CD14-positive monocyte (primary cell): ENCODE measurements at regions not wholly inside any gene's neighbourhood (a gene's known extent, or its start where the extent isn't known, plus 50 kb on each side); places are given as distances from the start of the nearest gene placed in this dataset.

Source experiments
- DNase-seq, 3 donors: peaks; one replicate each; pipeline ENCODE4 v3.0.0-alpha.2; 2011 to 2022
- H2AFZ ChIP-seq: 2 replicates; pipeline ENCODE4 v1.6.0; 2012; ENCODE audit warnings: mild to moderate bottlenecking, low read depth, low read length, inconsistent platforms; ENCODE audit not compliant: insufficient read depth, poor library complexity, severe bottlenecking
- H3K27ac ChIP-seq, 2 donors: 1 replicate in 1 of 2; 2 replicates in 1 of 2; pipeline ENCODE4 v1.5.1; 2012 to 2013; ENCODE audit warnings: low read length in 2 of 2, control low read depth in 1 of 2, inconsistent platforms in 1 of 2, low read depth in 1 of 2, mild to moderate bottlenecking in 1 of 2
- H3K27me3 ChIP-seq, 2 donors: one replicate each; pipeline versions ENCODE4 v1.6.0 to v1.6.1; 2011 to 2013; ENCODE audit warnings: low read length in 2 of 2; ENCODE audit not compliant: control insufficient read depth in 2 of 2, insufficient read depth in 2 of 2
- H3K36me3 ChIP-seq, 2 donors: replicated peaks in 1 of 2; 1 replicate in 1 of 2; 2 replicates in 1 of 2; pipeline versions ENCODE4 v1.5.1 to v1.6.1; 2012 to 2013; ENCODE audit warnings: low read length in 2 of 2, control low read depth in 1 of 2, inconsistent platforms in 1 of 2, mild to moderate bottlenecking in 1 of 2; ENCODE audit not compliant: insufficient read depth in 2 of 2, control insufficient read depth in 1 of 2
- H3K4me1 ChIP-seq, 2 donors: 1 replicate in 1 of 2; 2 replicates in 1 of 2; pipeline versions ENCODE4 v1.5.1 to v1.6.1; 2012 to 2013; ENCODE audit warnings: low read length in 2 of 2, control low read depth in 1 of 2, inconsistent platforms in 1 of 2, mild to moderate bottlenecking in 1 of 2, moderate library complexity in 1 of 2; ENCODE audit not compliant: insufficient read depth in 2 of 2, control insufficient read depth in 1 of 2
- H3K4me2 ChIP-seq: replicated peaks from 2 replicates; pipeline ENCODE3; 2012; ENCODE audit warnings: low read length, moderate library complexity, mild to moderate bottlenecking; ENCODE audit not compliant: poor library complexity, severe bottlenecking; ENCODE audit errors: extremely low read depth
- H3K4me3 ChIP-seq, 3 experiments: fragments of 200-600 bp in 1 of 3; sonication (generic) in 1 of 3; replicated peaks in 1 of 3; 1 replicate in 2 of 3; 2 replicates in 1 of 3; pipeline ENCODE4 v1.5.1; 2011 to 2013; ENCODE audit warnings: low read length in 3 of 3, mild to moderate bottlenecking in 3 of 3, control low read depth in 2 of 3, low read depth in 2 of 3, inconsistent platforms in 1 of 3, moderate library complexity in 1 of 3
- H3K79me2 ChIP-seq: 2 replicates; pipeline ENCODE4 v1.6.0; 2012; ENCODE audit warnings: mild to moderate bottlenecking, control low read depth, inconsistent platforms, low read length, moderate library complexity; ENCODE audit not compliant: insufficient read depth
- H3K9ac ChIP-seq: 2 replicates; pipeline ENCODE4 v1.6.0; 2017; ENCODE audit warnings: low read length, mild to moderate bottlenecking; ENCODE audit not compliant: insufficient read depth, poor library complexity, severe bottlenecking
- H3K9me3 ChIP-seq, 2 donors: replicated peaks in 1 of 2; 1 replicate in 1 of 2; 2 replicates in 1 of 2; pipeline versions ENCODE4 v1.5.1 to v1.6.1; 2012 to 2013; ENCODE audit warnings: low read length in 2 of 2, control low read depth in 1 of 2; ENCODE audit not compliant: control insufficient read depth in 1 of 2, insufficient read depth in 1 of 2
- H4K20me1 ChIP-seq: 2 replicates; pipeline ENCODE4 v1.6.0; 2012; ENCODE audit warnings: mild to moderate bottlenecking, low read length, control low read depth, moderate library complexity; ENCODE audit not compliant: insufficient read depth
- H3K27ac Mint-ChIP-seq, 7 donors: one replicate each; pipeline ENCODE4 v1.8.0; 2020; ENCODE audit warnings: mild to moderate bottlenecking in 7 of 7, mixed read lengths in 7 of 7, moderate library complexity in 6 of 7, inconsistent platforms in 2 of 7
- H3K27me3 Mint-ChIP-seq, 3 donors: one replicate each; pipeline ENCODE4 v1.8.0; 2021 to 2022; ENCODE audit warnings: low read depth in 3 of 3, mild to moderate bottlenecking in 3 of 3, mixed read lengths in 3 of 3, moderate library complexity in 3 of 3, inconsistent platforms in 1 of 3
- H3K36me3 Mint-ChIP-seq, 2 donors: one replicate each; pipeline ENCODE4 v1.8.0; 2020; ENCODE audit warnings: mixed read lengths in 2 of 2, inconsistent platforms in 1 of 2, mild to moderate bottlenecking in 1 of 2
- H3K4me1 Mint-ChIP-seq: one replicate; pipeline ENCODE4 v1.8.0; 2020; ENCODE audit warnings: mild to moderate bottlenecking, mixed read lengths
- H3K4me3 Mint-ChIP-seq, 2 donors: one replicate each; pipeline ENCODE4 v1.8.0; 2020; ENCODE audit warnings: mild to moderate bottlenecking in 2 of 2, mixed read lengths in 2 of 2, moderate library complexity in 1 of 2
- H3K9me3 Mint-ChIP-seq, 7 donors: one replicate each; pipeline ENCODE4 v1.8.0; 2020 to 2022; ENCODE audit warnings: mixed read lengths in 7 of 7, mild to moderate bottlenecking in 6 of 7, moderate library complexity in 6 of 7, inconsistent platforms in 2 of 7
- CTCF ChIP-seq: fragments of 200-600 bp; IDR thresholded peaks from one replicate; pipeline ENCODE4 v1.8.0; 2022; ENCODE audit warnings: antibody characterized with exemption, mild to moderate bottlenecking
- WGBS: methylation state at CpG from one replicate; pipeline ENCODE4 v1.1.5; 2013; ENCODE audit warnings: missing lambda C conversion rate; ENCODE audit not compliant: insufficient coverage; 5-methylcytosine and 5-hydroxymethylcytosine counted together
- intact Hi-C, 2 donors: fragments of 100-400 bp; cut with micrococcal nuclease; formaldehyde crosslinking; loops; one replicate each; pipeline versions ENCODE4 v1.15.0 to v1.15.1; 2023

GRCh38 chr11:23496340-23496739, 636.1 kb upstream of the CCDC179 start:
- DNase-seq = no peak
- Histone ChIP-seq H2AFZ (no peak overlapping the region), H3K36me3 (no peaks in the 10 kb centered on the region), H3K4me2 (no peak overlapping the region), H3K79me2 (no peaks in the 10 kb centered on the region), H3K4me1 (no peaks in the 10 kb centered on the region), H3K27me3 (no peaks in the 10 kb centered on the region), H3K9ac (no peak overlapping the region), H3K4me3 (no peak overlapping the region), H3K9me3 (no peaks in the 10 kb centered on the region), H4K20me1 (no peaks in the 10 kb centered on the region), H3K27ac (no peak overlapping the region)
- WGBS = no CpG with 5 or more reads among the region's 6 CpGs
- Mint-ChIP-seq H3K4me1 (no peaks in the 10 kb centered on the region), H3K36me3 (no peaks in the 10 kb centered on the region), H3K9me3 (peaks cover 0 to 2% (median 0%) of the 10 kb centered on the region in 7 donors), H3K27ac (no peak overlapping the region), H3K27me3 (peaks cover 0 to 2% (median 0%) of the 10 kb centered on the region in 3 donors), H3K4me3 (no peak overlapping the region)
- no peak for TF ChIP-seq CTCF
- intact Hi-C loops = no loop called here

GRCh38 chr11:23497040-23497439, 636.8 kb upstream of the CCDC179 start:
- Mint-ChIP-seq H3K9me3 (peaks cover 0 to 2% (median 0%) of the 10 kb centered on the region in 7 donors), H3K36me3 (no peaks in the 10 kb centered on the region), H3K4me3 (no peak overlapping the region), H3K27me3 (peaks cover 0 to 2% (median 0%) of the 10 kb centered on the region in 3 donors), H3K27ac (no peak overlapping the region), H3K4me1 (no peaks in the 10 kb centered on the region)
- no CpG with 5 or more reads among the region's 1 CpG for WGBS
- intact Hi-C loops = no loop called here
- Histone ChIP-seq H3K4me1 (no peaks in the 10 kb centered on the region), H3K4me3 (no peak overlapping the region), H4K20me1 (no peaks in the 10 kb centered on the region), H3K27ac (no peak overlapping the region), H3K4me2 (no peak overlapping the region), H3K27me3 (no peaks in the 10 kb centered on the region), H3K9me3 (no peaks in the 10 kb centered on the region), H3K9ac (no peak overlapping the region), H2AFZ (no peak overlapping the region), H3K79me2 (no peaks in the 10 kb centered on the region), H3K36me3 (no peaks in the 10 kb centered on the region)
- no peak for TF ChIP-seq CTCF
- DNase-seq = no peak
